Kidney tubule cell (primary cell): ENCODE measurements at regions not wholly inside any gene's neighbourhood (a gene's known extent, or its start where the extent isn't known, plus 50 kb on each side); places are given as distances from the start of the nearest gene placed in this dataset.
"Not testable (repeated sequence)": the region's sequence is repeated elsewhere in the genome, so short reads cannot be mapped to it uniquely, and the experiment has no call there.

Experiments used
- DNase-seq: peaks from one replicate; pipeline ENCODE4 v3.0.0-alpha.2; 2018; ENCODE audit warnings: low spot score

GRCh38 chr19:14328406-14328805, 52.8 kb upstream of the ADGRE5 start:
- DNase-seq, result no peak

- DNase-seq, result not testable (repeated sequence)
These were observed 54.2 kb upstream of the ADGRE5 start for GRCh38 chr19:14327061-14327460.

- DNase-seq, result peak; percentile 41
These were observed 55.4 kb upstream of the ADGRE5 start for GRCh38 chr19:14325863-14326262.

- no peak for DNase-seq
These were observed 56.1 kb upstream of the ADGRE5 start for GRCh38 chr19:14325134-14325533.

- no peak for DNase-seq
These were observed 58.3 kb upstream of the ADGRE5 start for GRCh38 chr19:14322889-14323463.

GRCh38 chr19:14320253-14320652, 61.0 kb upstream of the ADGRE5 start:
- DNase-seq, result no peak

GRCh38 chr19:14319720-14320119, 61.5 kb upstream of the ADGRE5 start:
- not testable (repeated sequence) for DNase-seq

- DNase-seq, result no peak
These were observed 62.4 kb upstream of the ADGRE5 start for GRCh38 chr19:14318873-14319272.

- no peak for DNase-seq
These were observed 64.1 kb upstream of the ADGRE5 start for GRCh38 chr19:14317157-14317556.

- no peak for DNase-seq
These were observed 65.8 kb upstream of the ADGRE5 start for GRCh38 chr19:14315433-14315832.

- no peak for DNase-seq
These were observed 71.2 kb upstream of the ADGRE5 start for GRCh38 chr19:14310055-14310454.

GRCh38 chr19:14305706-14306105, 75.5 kb upstream of the ADGRE5 start:
- DNase-seq, result no peak

- no peak for DNase-seq
These were observed 80.1 kb upstream of the ADGRE5 start for GRCh38 chr19:14301150-14301549.

GRCh38 chr19:14300303-14300702, 80.9 kb upstream of the ADGRE5 start:
- DNase-seq, result no peak

GRCh38 chr19:14299224-14299827, 81.9 kb upstream of the ADGRE5 start:
- DNase-seq, result not testable (repeated sequence)

GRCh38 chr19:14297883-14298576, 83.2 kb upstream of the ADGRE5 start:
- DNase-seq, result not testable (repeated sequence)

GRCh38 chr19:14294974-14295373, 86.3 kb upstream of the ADGRE5 start:
- DNase-seq, result not testable (repeated sequence)

GRCh38 chr19:14293816-14294170, 87.5 kb upstream of the ADGRE5 start:
- DNase-seq, result not testable (repeated sequence)

- DNase-seq, result not testable (repeated sequence)
These were observed 87.3 kb upstream of the ADGRL1 start for GRCh38 chr19:14293101-14293815.

GRCh38 chr19:14289810-14290209, 83.8 kb upstream of the ADGRL1 start:
- DNase-seq, result not testable (repeated sequence)

- not testable (repeated sequence) for DNase-seq
These were observed 81.9 kb upstream of the ADGRL1 start for GRCh38 chr19:14287837-14288236.

GRCh38 chr19:14286594-14286993, 80.6 kb upstream of the ADGRL1 start:
- DNase-seq, result not testable (repeated sequence)

- not testable (repeated sequence) for DNase-seq
These were observed 79.8 kb upstream of the ADGRL1 start for GRCh38 chr19:14285726-14286125.
